ENCODE measurements at regions not wholly inside any gene's neighbourhood (a gene's known extent, or its start where the extent isn't known, plus 50 kb on each side); places are given as distances from the start of the nearest gene placed in this dataset.

- TF ChIP-seq, protein P1, sequence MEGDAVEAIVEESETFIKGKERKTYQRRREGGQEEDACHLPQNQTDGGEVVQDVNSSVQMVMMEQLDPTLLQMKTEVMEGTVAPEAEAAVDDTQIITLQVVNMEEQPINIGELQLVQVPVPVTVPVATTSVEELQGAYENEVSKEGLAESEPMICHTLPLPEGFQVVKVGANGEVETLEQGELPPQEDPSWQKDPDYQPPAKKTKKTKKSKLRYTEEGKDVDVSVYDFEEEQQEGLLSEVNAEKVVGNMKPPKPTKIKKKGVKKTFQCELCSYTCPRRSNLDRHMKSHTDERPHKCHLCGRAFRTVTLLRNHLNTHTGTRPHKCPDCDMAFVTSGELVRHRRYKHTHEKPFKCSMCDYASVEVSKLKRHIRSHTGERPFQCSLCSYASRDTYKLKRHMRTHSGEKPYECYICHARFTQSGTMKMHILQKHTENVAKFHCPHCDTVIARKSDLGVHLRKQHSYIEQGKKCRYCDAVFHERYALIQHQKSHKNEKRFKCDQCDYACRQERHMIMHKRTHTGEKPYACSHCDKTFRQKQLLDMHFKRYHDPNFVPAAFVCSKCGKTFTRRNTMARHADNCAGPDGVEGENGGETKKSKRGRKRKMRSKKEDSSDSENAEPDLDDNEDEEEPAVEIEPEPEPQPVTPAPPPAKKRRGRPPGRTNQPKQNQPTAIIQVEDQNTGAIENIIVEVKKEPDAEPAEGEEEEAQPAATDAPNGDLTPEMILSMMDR (IDR thresholded peaks at IDR 0.05): no peak
- no peak for TF ChIP-seq ZFX (IDR thresholded peaks at IDR 0.05; ENCODE audit: borderline replicate concordance)
Measured at GRCh38 chr7:119439192-119439591, 833.8 kb upstream of the KCND2 start.

Measured in 22Rv1 (cell line).